ENCODE measurements at regions not wholly inside any gene's neighbourhood (a gene's known extent, or its start where the extent isn't known, plus 50 kb on each side); places are given as distances from the start of the nearest gene placed in this dataset.

DNA sequence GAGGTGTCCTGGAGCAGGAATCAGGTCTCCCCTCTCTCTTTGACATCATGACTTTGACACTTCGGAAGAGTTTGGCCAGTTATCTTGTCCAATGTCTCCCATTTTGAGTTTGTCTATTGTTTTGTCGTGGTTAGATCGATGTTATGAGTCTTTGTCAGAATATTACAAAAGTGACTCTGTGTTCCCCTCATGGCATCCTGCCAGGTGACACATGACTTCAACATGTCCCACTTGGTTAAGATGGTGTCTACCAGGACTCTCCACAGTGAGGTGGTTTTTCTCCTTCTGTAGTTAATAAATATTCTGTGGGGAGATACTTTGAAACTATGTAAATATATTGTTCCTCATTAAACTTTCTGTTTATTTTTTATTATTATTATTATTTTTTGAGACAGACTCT is 76.6 kb upstream of the BZW1 start:
- POLR2A ChIA-PET = no interaction called here
- no peak for DNase-seq (ENCODE audit: extremely low spot score)
- CTCF ChIA-PET = interaction anchor here (0.9 to 1.2 kb wide), 2 partner anchors 23 to 25 kb away, joined by 3 to 4 read pairs; no protein-coding TSS in a partner anchor

DNA sequence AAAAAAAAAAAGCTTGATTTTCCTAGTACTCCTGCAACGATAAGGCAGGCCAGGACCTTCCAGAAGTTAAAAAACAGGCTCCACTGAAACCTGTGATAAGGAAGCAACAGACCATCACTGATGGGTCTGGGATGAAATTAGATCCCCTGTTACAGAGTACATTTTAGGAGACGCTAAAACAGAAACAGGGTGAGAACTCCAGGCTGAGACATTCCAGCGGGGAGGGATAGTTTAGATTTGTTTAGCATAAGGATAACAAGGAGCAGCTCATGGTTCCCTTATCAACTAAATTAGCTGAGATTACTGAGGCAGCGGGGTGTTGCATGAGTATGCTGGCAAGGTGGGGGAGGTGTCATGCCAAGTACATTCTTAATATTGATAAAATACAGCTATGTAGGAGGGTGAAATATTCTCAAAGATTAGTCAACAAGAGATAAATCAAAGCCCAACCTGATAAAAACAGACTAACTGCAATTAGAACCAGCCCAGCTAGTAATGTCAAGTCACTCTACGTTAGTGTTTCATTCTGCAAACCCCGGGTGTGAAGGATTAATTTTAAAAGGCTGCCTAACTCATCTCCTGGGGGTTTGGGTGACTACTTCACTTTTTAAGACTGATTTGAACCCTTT is 75.0 kb upstream of the BZW1 start:
- TF ChIP-seq, protein P1, sequence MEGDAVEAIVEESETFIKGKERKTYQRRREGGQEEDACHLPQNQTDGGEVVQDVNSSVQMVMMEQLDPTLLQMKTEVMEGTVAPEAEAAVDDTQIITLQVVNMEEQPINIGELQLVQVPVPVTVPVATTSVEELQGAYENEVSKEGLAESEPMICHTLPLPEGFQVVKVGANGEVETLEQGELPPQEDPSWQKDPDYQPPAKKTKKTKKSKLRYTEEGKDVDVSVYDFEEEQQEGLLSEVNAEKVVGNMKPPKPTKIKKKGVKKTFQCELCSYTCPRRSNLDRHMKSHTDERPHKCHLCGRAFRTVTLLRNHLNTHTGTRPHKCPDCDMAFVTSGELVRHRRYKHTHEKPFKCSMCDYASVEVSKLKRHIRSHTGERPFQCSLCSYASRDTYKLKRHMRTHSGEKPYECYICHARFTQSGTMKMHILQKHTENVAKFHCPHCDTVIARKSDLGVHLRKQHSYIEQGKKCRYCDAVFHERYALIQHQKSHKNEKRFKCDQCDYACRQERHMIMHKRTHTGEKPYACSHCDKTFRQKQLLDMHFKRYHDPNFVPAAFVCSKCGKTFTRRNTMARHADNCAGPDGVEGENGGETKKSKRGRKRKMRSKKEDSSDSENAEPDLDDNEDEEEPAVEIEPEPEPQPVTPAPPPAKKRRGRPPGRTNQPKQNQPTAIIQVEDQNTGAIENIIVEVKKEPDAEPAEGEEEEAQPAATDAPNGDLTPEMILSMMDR (IDR thresholded peaks at IDR 0.05; ENCODE audit: control extremely low read depth, extremely low read depth, low read depth, missing control alignments) = no peak
- POLR2A ChIA-PET = no interaction called here
- DNase-seq (ENCODE audit: extremely low spot score) = no peak
- CTCF ChIA-PET = interaction anchor here (1.4 to 1.9 kb wide), 2 partner anchors 10 to 24 kb away, joined by 6 read pairs; no protein-coding TSS in a partner anchor

More for the DNA sequence above, 76.6 kb upstream of the BZW1 start:
- TF ChIP-seq, protein P1 (IDR thresholded peaks at IDR 0.05; ENCODE audit: control extremely low read depth, extremely low read depth, low read depth, missing control alignments) = no peak

DNA sequence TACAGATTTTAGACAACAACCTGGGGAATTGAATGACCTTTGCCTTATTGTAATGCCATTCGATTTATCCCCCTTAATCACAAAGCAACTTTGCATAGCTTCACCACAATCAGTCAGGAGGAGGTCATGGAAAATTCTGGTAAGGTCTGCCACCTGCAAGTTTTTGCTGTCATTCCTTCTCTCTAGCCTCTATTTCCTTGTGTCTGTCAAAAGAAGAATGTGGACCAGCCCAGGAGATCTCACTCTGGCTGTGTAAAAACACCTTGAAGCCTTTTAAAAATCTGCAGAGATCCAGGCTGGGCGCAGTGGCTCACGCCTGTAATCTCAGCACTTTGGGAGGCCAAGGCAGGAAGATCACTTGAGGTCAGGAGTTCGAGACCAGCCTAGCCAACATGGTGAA is 74.1 kb upstream of the BZW1 start:
- TF ChIP-seq, protein P1 (IDR thresholded peaks at IDR 0.05; ENCODE audit: control extremely low read depth, extremely low read depth, low read depth, missing control alignments) = no peak
- CTCF ChIA-PET = interaction anchor here (1.4 to 1.9 kb wide), 2 partner anchors 9 to 25 kb away, joined by 6 read pairs; no protein-coding TSS in a partner anchor
- POLR2A ChIA-PET = no interaction called here
- no peak for DNase-seq (ENCODE audit: extremely low spot score)

DNA sequence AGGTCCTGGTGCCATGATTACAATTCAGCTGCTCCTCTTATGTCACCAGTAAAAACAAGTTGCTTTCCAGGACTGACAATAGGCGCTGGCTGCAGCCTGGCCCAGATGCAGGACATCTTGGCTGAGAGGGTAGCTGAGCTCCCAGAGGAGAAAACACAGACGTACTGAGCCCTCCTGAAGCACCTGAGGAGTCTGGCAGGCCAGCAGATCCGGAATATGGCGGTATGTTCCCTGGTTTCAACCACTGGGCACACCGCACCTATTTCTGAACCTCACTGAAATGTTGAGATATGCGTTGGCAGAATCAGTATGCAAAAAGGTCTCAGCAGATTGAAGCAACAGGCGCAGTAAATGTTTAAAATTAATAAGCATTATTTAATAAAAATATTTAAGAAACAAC is 73.1 kb upstream of the BZW1 start:
- ChIA-PET POLR2A (no interaction called here), CTCF (interaction anchor here (0.9 to 1.2 kb wide), 2 partner anchors 9 to 10 kb away, joined by 3 read pairs; no protein-coding TSS in a partner anchor)
- DNase-seq (ENCODE audit: extremely low spot score) = no peak
- TF ChIP-seq, protein P1 (IDR thresholded peaks at IDR 0.05; ENCODE audit: control extremely low read depth, extremely low read depth, low read depth, missing control alignments) = no peak

DNA sequence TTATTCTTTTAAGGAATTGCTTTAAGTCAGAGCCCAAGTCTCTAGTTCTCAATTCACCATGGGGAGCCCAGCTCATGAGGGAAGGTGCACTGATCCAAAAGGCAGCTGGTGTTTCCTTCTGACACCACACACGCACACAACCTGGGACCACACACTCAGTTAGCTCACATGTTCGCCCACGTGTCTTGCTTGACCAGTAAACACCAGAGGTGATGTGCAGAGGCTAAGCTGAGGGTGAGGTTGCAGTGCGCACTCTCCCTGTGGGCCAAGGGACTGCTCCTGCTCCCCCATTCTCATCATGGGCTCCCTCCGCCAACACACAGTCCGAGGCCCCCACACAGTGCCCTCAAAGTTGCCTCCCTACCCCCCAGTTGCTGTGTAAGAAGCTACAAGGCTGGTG is 70.8 kb upstream of the BZW1 start:
- POLR2A ChIA-PET = no interaction called here
- TF ChIP-seq, protein P1 (IDR thresholded peaks at IDR 0.05; ENCODE audit: control extremely low read depth, extremely low read depth, low read depth, missing control alignments) = no peak
- no peak for DNase-seq (ENCODE audit: extremely low spot score)
- CTCF ChIA-PET = interaction anchor here (1.2 kb wide), 3 partner anchors 11 to 25 kb away, joined by 3 to 4 read pairs (median 3); no protein-coding TSS in a partner anchor

DNA sequence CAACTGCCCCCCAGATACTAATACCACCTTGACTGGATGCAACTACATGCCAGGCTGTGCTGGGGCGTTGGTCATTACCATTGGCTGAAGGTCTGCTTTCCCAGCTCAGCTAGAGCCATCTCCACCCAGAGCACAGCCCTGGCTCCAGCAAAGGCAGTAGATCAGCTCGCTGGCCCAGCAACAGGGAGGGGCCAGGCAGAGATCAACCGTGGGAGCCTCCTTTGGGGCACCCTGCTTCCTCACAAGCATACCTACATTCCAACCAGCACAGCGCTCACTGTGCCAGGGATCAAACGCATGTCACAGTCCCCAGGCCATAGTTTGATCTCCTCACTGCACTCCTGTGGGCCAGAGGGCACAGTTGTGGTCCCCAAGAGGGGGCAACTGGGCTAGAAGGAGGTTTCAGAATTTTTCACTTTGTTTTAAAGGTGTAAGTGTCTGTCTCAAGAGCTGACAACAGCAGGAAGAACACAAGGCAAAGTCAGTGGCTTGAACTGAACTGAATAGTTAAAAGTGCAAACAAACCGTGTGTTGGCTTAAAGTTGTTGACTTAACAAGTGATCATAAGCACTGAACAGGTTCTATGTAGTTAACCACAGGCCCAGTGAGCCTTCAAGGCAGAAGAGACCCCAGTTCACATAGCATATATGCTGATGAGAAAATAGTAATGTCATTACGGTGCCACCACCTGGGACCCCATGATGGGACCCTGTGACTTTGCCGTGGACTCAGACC is 70.1 kb upstream of the BZW1 start:
- TF ChIP-seq, protein P1 (IDR thresholded peaks at IDR 0.05; ENCODE audit: control extremely low read depth, extremely low read depth, low read depth, missing control alignments) = no peak
- DNase-seq (ENCODE audit: extremely low spot score) = no peak
- POLR2A ChIA-PET = no interaction called here
- CTCF ChIA-PET = interaction anchor here (1.1 to 1.3 kb wide), 4 partner anchors 8 to 29 kb away, joined by 3 to 4 read pairs (median 3); no protein-coding TSS in a partner anchor

All from GM10248 (cell line).